ENCODE measurements at regions not wholly inside any gene's neighbourhood (a gene's known extent, or its start where the extent isn't known, plus 50 kb on each side); places are given as distances from the start of the nearest gene placed in this dataset.

DNA sequence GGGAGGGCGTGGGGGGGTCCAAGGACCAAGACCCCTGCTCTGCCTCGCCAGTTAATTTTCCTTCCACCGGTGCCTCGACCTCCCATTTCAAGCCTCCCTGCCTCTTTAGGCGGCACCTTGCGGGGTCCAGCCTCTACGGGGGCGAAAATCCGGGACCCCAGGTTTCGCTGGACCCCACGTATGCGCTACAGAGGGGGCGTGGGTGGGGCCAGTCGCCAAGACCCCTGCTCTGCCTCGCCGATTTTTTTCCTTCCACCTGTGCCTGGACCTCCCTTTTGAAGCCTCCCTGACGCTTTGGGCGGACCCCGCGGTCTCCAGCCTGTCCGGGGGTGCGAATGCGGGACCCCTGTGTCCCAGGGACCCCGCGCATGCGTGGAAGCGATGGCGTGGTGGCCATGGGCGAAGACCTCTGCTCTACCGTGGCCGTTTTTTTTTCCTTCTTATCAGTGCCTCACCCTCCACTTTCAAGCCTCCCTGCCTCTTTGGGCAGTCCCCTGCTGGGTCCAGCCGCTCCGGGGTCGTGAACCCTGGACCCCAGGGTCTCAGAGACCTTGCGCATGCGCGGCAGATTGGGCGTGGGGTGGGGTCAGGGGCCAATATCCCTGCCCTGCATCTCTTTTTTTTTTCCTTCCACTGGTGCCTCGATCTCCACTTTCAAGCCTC is 324.2 kb downstream of the ALG10 start:
- intact Hi-C loops (cut with micrococcal nuclease; ENCODE audit: unreplicated experiment): no loop called here
- TF ChIP-seq, protein P1, sequence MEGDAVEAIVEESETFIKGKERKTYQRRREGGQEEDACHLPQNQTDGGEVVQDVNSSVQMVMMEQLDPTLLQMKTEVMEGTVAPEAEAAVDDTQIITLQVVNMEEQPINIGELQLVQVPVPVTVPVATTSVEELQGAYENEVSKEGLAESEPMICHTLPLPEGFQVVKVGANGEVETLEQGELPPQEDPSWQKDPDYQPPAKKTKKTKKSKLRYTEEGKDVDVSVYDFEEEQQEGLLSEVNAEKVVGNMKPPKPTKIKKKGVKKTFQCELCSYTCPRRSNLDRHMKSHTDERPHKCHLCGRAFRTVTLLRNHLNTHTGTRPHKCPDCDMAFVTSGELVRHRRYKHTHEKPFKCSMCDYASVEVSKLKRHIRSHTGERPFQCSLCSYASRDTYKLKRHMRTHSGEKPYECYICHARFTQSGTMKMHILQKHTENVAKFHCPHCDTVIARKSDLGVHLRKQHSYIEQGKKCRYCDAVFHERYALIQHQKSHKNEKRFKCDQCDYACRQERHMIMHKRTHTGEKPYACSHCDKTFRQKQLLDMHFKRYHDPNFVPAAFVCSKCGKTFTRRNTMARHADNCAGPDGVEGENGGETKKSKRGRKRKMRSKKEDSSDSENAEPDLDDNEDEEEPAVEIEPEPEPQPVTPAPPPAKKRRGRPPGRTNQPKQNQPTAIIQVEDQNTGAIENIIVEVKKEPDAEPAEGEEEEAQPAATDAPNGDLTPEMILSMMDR (IDR thresholded peaks at IDR 0.05; ENCODE audit: unreplicated experiment): no peak
- no TSS peak for BruUV-seq (replicated peaks)
- no peak for DNase-seq
- Mint-ChIP-seq H3K27me3 (ENCODE audit: unreplicated experiment) (no peaks in the 10 kb centered on the region), H3K4me3 (ENCODE audit: low read depth, unreplicated experiment) (no peak overlapping the region), H3K27ac (ENCODE audit: unreplicated experiment) (no peak overlapping the region), H3K4me1 (ENCODE audit: low read depth, unreplicated experiment) (no peaks in the 10 kb centered on the region), H3K9me3 (ENCODE audit: low read depth, unreplicated experiment) (no peaks in the 10 kb centered on the region), H3K36me3 (ENCODE audit: insufficient read depth, unreplicated experiment) (peaks cover 9% of the 10 kb centered on the region)
- CTCF ChIA-PET: no interaction called here

DNA sequence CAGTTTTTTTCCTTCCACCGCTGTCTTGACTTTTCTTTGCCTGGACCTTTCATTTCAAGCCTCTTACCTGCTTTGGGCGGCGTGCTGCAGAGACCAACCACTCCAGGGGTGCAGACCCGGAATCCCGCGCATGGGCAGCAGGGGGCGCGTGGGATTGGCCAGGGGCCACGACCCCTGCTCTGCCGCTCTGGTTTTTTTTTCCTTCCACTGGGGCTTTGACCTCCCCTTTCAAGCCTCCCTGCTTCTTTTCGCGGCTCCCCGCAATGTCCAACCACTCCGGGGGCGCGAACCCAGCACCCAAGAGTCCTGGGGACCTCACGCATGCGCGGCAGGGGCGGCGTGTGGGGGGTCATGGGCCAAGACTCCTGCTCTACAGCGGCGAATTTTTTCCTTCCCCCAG is 325.1 kb downstream of the ALG10 start:
- Mint-ChIP-seq H3K4me3 (ENCODE audit: low read depth, unreplicated experiment) (no peak overlapping the region), H3K4me1 (ENCODE audit: low read depth, unreplicated experiment) (no peaks in the 10 kb centered on the region), H3K9me3 (ENCODE audit: low read depth, unreplicated experiment) (no peaks in the 10 kb centered on the region), H3K27me3 (ENCODE audit: unreplicated experiment) (no peaks in the 10 kb centered on the region), H3K27ac (ENCODE audit: unreplicated experiment) (no peak overlapping the region), H3K36me3 (ENCODE audit: insufficient read depth, unreplicated experiment) (peaks cover 9% of the 10 kb centered on the region)
- intact Hi-C loops (cut with micrococcal nuclease; ENCODE audit: unreplicated experiment): no loop called here
- TF ChIP-seq, protein P1 (IDR thresholded peaks at IDR 0.05; ENCODE audit: unreplicated experiment): no peak
- no TSS peak for BruUV-seq (replicated peaks)
- CTCF ChIA-PET: no interaction called here
- DNase-seq: no peak

DNA sequence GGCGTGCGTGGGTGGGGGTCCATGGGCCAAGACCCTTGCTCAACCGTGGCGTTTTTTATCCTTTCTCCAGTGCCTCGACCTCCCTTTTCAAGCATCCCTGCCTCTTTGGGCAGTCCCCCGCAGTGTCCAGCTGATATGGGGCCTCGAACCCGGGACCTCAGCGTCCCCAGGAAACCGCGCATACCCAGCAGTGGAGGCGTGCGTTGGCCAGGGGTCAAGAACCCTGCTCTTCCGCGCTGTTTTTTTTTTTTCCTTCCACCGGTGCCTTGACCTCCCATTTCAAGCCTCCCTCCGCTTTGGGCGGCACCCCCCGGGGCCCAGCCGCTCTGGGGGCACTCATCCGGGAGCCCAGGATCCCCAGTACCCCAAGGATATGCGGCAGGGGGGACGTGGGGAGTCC is 325.8 kb downstream of the ALG10 start:
- no peaks in the 10 kb centered on the region for H3K27me3 Mint-ChIP-seq (ENCODE audit: unreplicated experiment)

DNA sequence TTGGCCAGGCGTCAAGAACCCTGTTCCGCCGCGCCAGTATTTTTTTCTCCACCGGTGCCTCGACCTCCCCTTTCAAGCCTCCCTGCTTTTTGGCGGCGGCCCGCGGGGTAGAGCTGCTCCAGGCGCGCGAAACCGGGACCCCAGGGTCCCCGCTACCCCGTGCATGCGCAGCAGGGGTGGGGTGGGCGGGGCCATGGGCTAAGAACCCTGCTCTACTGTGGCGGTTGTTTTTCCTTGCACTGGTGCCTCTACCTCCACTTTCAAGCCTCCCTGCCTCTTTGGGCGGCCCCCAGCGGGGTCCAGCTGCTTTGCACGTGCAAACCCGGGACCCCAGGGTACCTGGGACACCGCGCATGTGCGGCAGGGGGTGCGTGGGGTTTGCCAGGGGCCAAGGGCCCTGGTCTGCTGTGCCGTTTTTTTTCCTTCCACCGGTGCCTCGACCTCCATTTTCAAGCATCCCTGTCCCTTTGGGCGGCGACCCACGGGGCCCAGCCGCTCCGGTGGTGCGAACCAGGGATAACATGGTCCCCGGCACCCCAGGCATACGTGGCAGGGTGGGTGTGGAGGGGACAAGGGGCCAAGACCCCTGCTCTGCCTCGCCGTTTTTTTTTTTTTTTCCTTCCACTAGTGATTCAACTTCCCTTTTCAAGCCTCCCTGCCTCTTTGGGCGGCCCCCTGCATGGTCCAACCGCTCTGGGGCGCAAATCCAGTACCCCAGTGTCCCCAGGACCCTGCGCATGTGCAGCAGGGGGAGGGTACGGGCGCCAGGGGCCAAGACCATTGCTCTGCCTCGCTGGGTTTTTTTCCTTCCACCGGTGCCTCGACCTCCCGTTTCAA is 326.8 kb downstream of the ALG10 start:
- TF ChIP-seq, protein P1 (IDR thresholded peaks at IDR 0.05; ENCODE audit: unreplicated experiment): no peak
- intact Hi-C loops (cut with micrococcal nuclease; ENCODE audit: unreplicated experiment): no loop called here
- H3K27me3 Mint-ChIP-seq (ENCODE audit: unreplicated experiment): no peaks in the 10 kb centered on the region
- H3K4me3 Mint-ChIP-seq (ENCODE audit: low read depth, unreplicated experiment): no peak overlapping the region
- no peaks in the 10 kb centered on the region for H3K4me1 Mint-ChIP-seq (ENCODE audit: low read depth, unreplicated experiment)
- H3K27ac Mint-ChIP-seq (ENCODE audit: unreplicated experiment): no peak overlapping the region
- CTCF ChIA-PET: no interaction called here
- no peak for DNase-seq
- BruUV-seq (replicated peaks): no TSS peak
- no peaks in the 10 kb centered on the region for H3K9me3 Mint-ChIP-seq (ENCODE audit: low read depth, unreplicated experiment)
- peaks cover 17% of the 10 kb centered on the region for H3K36me3 Mint-ChIP-seq (ENCODE audit: insufficient read depth, unreplicated experiment)

More for the DNA sequence above, 325.8 kb downstream of the ALG10 start:
- DNase-seq: no peak
- Mint-ChIP-seq H3K27ac (ENCODE audit: unreplicated experiment) (no peak overlapping the region), H3K4me3 (ENCODE audit: low read depth, unreplicated experiment) (no peak overlapping the region), H3K4me1 (ENCODE audit: low read depth, unreplicated experiment) (no peaks in the 10 kb centered on the region), H3K36me3 (ENCODE audit: insufficient read depth, unreplicated experiment) (peaks cover 13% of the 10 kb centered on the region), H3K9me3 (ENCODE audit: low read depth, unreplicated experiment) (no peaks in the 10 kb centered on the region)
- intact Hi-C loops (cut with micrococcal nuclease; ENCODE audit: unreplicated experiment): no loop called here
- no TSS peak for BruUV-seq (replicated peaks)
- CTCF ChIA-PET: no interaction called here
- TF ChIP-seq, protein P1 (IDR thresholded peaks at IDR 0.05; ENCODE audit: unreplicated experiment): no peak

All from Calu3 (cell line).